BLaER1 (cell line): ENCODE measurements at regions not wholly inside any gene's neighbourhood (a gene's known extent, or its start where the extent isn't known, plus 50 kb on each side); places are given as distances from the start of the nearest gene placed in this dataset.

ENCODE experiments used
- H3K27ac ChIP-seq: shearing (Covaris generic); formaldehyde crosslinking; 2 replicates; pipeline ENCODE4 v1.8.1; 2022
- H3K27me3 ChIP-seq: shearing (Covaris generic); formaldehyde crosslinking; 2 replicates; pipeline ENCODE4 v1.8.1; 2022
- H3K36me3 ChIP-seq: shearing (Covaris generic); formaldehyde crosslinking; 2 replicates; pipeline ENCODE4 v1.8.1; 2022
- H3K4me1 ChIP-seq: shearing (Covaris generic); formaldehyde crosslinking; 2 replicates; pipeline ENCODE4 v1.8.1; 2022
- H3K4me2 ChIP-seq: shearing (Covaris generic); formaldehyde crosslinking; 2 replicates; pipeline ENCODE4 v1.8.1; 2022
- H3K4me3 ChIP-seq: shearing (Covaris generic); formaldehyde crosslinking; 2 replicates; pipeline ENCODE4 v1.8.1; 2022
- H3K9ac ChIP-seq: shearing (Covaris generic); formaldehyde crosslinking; 2 replicates; pipeline ENCODE4 v1.8.1; 2022
- H3K9me3 ChIP-seq: shearing (Covaris generic); formaldehyde crosslinking; 2 replicates; pipeline ENCODE4 v1.8.1; 2022
- H4K20me1 ChIP-seq: shearing (Covaris generic); formaldehyde crosslinking; 2 replicates; pipeline ENCODE4 v1.8.1; 2022
- Cebpa-rat ChIP-seq: shearing (Covaris generic); IDR thresholded peaks from 2 replicates; pipeline ENCODE4 v1.8.1; 2022

GRCh38 chr16:49923411-49923810 is 67.5 kb upstream of the ZNF423 start:
- Histone ChIP-seq H3K9me3 (no peaks in the 10 kb centered on the region), H3K4me1 (peaks cover 33% of the 10 kb centered on the region), H3K4me3 (no peak overlapping the region), H3K27ac (peak overlapping the region; percentile 36; the same call in 1 of the 2 replicates), H3K4me2 (peak overlapping the region; percentile 60), H3K9ac (peak overlapping the region; percentile 36; the same call in 1 of the 2 replicates), H4K20me1 (no peaks in the 10 kb centered on the region), H3K36me3 (no peaks in the 10 kb centered on the region), H3K27me3 (no peaks in the 10 kb centered on the region)
- no peak for TF ChIP-seq Cebpa-rat

- Histone ChIP-seq H3K36me3 (no peaks in the 10 kb centered on the region), H3K9me3 (no peaks in the 10 kb centered on the region), H3K27ac (peak overlapping the region; percentile 36; the same call in 1 of the 2 replicates), H3K27me3 (no peaks in the 10 kb centered on the region), H4K20me1 (no peaks in the 10 kb centered on the region), H3K4me3 (no peak overlapping the region), H3K9ac (no peak overlapping the region), H3K4me1 (peaks cover 33% of the 10 kb centered on the region), H3K4me2 (peak overlapping the region; percentile 60)
- no peak for TF ChIP-seq Cebpa-rat
These were observed 68.2 kb upstream of the ZNF423 start for GRCh38 chr16:49924078-49924477.

GRCh38 chr16:49926941-49927340 is 71.0 kb upstream of the ZNF423 start:
- Histone ChIP-seq H3K36me3 (no peaks in the 10 kb centered on the region), H3K27me3 (no peaks in the 10 kb centered on the region), H3K4me1 (peaks cover 18% of the 10 kb centered on the region), H3K9ac (no peak overlapping the region), H3K4me2 (no peak overlapping the region), H3K9me3 (no peaks in the 10 kb centered on the region), H3K27ac (no peak overlapping the region), H3K4me3 (no peak overlapping the region), H4K20me1 (no peaks in the 10 kb centered on the region)
- TF ChIP-seq Cebpa-rat = no peak

GRCh38 chr16:49928176-49929041 is 72.5 kb upstream of the ZNF423 start:
- H4K20me1 ChIP-seq = no peaks in the 10 kb centered on the region
- no peaks in the 10 kb centered on the region for H3K9me3 ChIP-seq
- TF ChIP-seq Cebpa-rat = no peak
- no peak overlapping the region for H3K27ac ChIP-seq
- no peak overlapping the region for H3K4me2 ChIP-seq
- no peaks in the 10 kb centered on the region for H3K27me3 ChIP-seq
- H3K36me3 ChIP-seq = no peaks in the 10 kb centered on the region
- H3K4me3 ChIP-seq = no peak overlapping the region
- H3K4me1 ChIP-seq = peaks cover 8% of the 10 kb centered on the region
- H3K9ac ChIP-seq = no peak overlapping the region

- no peak overlapping the region for H3K4me3 ChIP-seq
- H3K27ac ChIP-seq = no peak overlapping the region
- no peak overlapping the region for H3K4me2 ChIP-seq
- H3K36me3 ChIP-seq = no peaks in the 10 kb centered on the region
- TF ChIP-seq Cebpa-rat = no peak
- no peaks in the 10 kb centered on the region for H3K4me1 ChIP-seq
- H3K27me3 ChIP-seq = no peaks in the 10 kb centered on the region
- H3K9me3 ChIP-seq = no peaks in the 10 kb centered on the region
- no peaks in the 10 kb centered on the region for H4K20me1 ChIP-seq
- no peak overlapping the region for H3K9ac ChIP-seq
These were observed 73.7 kb upstream of the ZNF423 start for GRCh38 chr16:49929626-49930025.

GRCh38 chr16:49930841-49931240 is 74.9 kb upstream of the ZNF423 start:
- H3K27me3 ChIP-seq = no peaks in the 10 kb centered on the region
- H3K4me1 ChIP-seq = no peaks in the 10 kb centered on the region
- no peak for TF ChIP-seq Cebpa-rat

GRCh38 chr16:49931266-49931665 is 75.4 kb upstream of the ZNF423 start:
- no peak overlapping the region for H3K9ac ChIP-seq
- no peaks in the 10 kb centered on the region for H3K36me3 ChIP-seq
- no peaks in the 10 kb centered on the region for H3K4me1 ChIP-seq
- no peaks in the 10 kb centered on the region for H3K9me3 ChIP-seq
- H3K27me3 ChIP-seq = no peaks in the 10 kb centered on the region
- H4K20me1 ChIP-seq = no peaks in the 10 kb centered on the region
- H3K27ac ChIP-seq = no peak overlapping the region
- TF ChIP-seq Cebpa-rat = no peak
- no peak overlapping the region for H3K4me2 ChIP-seq
- no peak overlapping the region for H3K4me3 ChIP-seq

More at GRCh38 chr16:49930841-49931240, 74.9 kb upstream of the ZNF423 start:
- Histone ChIP-seq H3K9me3 (no peaks in the 10 kb centered on the region), H4K20me1 (no peaks in the 10 kb centered on the region), H3K4me2 (no peak overlapping the region), H3K27ac (no peak overlapping the region), H3K4me3 (no peak overlapping the region), H3K36me3 (no peaks in the 10 kb centered on the region), H3K9ac (no peak overlapping the region)

GRCh38 chr16:49931916-49932315 is 76.0 kb upstream of the ZNF423 start:
- H3K9ac ChIP-seq = no peak overlapping the region
- H3K27me3 ChIP-seq = no peaks in the 10 kb centered on the region
- H3K4me3 ChIP-seq = no peak overlapping the region
- H3K9me3 ChIP-seq = no peaks in the 10 kb centered on the region
- H3K36me3 ChIP-seq = no peaks in the 10 kb centered on the region
- H4K20me1 ChIP-seq = no peaks in the 10 kb centered on the region
- no peak overlapping the region for H3K27ac ChIP-seq
- no peaks in the 10 kb centered on the region for H3K4me1 ChIP-seq
- TF ChIP-seq Cebpa-rat = no peak
- no peak overlapping the region for H3K4me2 ChIP-seq

- no peaks in the 10 kb centered on the region for H3K9me3 ChIP-seq
- no peaks in the 10 kb centered on the region for H3K27me3 ChIP-seq
- H3K4me1 ChIP-seq = no peaks in the 10 kb centered on the region
- H3K9ac ChIP-seq = no peak overlapping the region
- no peaks in the 10 kb centered on the region for H4K20me1 ChIP-seq
- H3K36me3 ChIP-seq = no peaks in the 10 kb centered on the region
- H3K4me3 ChIP-seq = no peak overlapping the region
- no peak overlapping the region for H3K27ac ChIP-seq
- H3K4me2 ChIP-seq = no peak overlapping the region
- TF ChIP-seq Cebpa-rat = no peak
These were observed 76.5 kb upstream of the ZNF423 start for GRCh38 chr16:49932434-49932833.

- Histone ChIP-seq H4K20me1 (no peaks in the 10 kb centered on the region), H3K9me3 (peaks cover 3% of the 10 kb centered on the region), H3K9ac (no peak overlapping the region), H3K4me3 (no peak overlapping the region), H3K36me3 (no peaks in the 10 kb centered on the region), H3K27me3 (no peaks in the 10 kb centered on the region), H3K4me1 (no peaks in the 10 kb centered on the region), H3K4me2 (no peak overlapping the region), H3K27ac (no peak overlapping the region)
- TF ChIP-seq Cebpa-rat = no peak
These were observed 77.0 kb upstream of the ZNF423 start for GRCh38 chr16:49932946-49933345.
